Immature natural killer cell (primary cell): ENCODE measurements at regions not wholly inside any gene's neighbourhood (a gene's known extent, or its start where the extent isn't known, plus 50 kb on each side); places are given as distances from the start of the nearest gene placed in this dataset.

Experiments
- DNase-seq, 3 donors: peaks; one replicate each; pipeline ENCODE4 v3.0.0; 2022; ENCODE audit warnings: mixed read lengths in 1 of 3
- H3K27ac Mint-ChIP-seq, 6 donors: one replicate each; pipeline ENCODE4 v1.8.0; 2020; ENCODE audit warnings: mixed read lengths in 6 of 6, mild to moderate bottlenecking in 5 of 6, inconsistent platforms in 4 of 6, moderate library complexity in 3 of 6
- H3K27me3 Mint-ChIP-seq, 3 donors: one replicate each; pipeline ENCODE4 v1.8.0; 2020 to 2021; ENCODE audit warnings: low read depth in 3 of 3, mild to moderate bottlenecking in 3 of 3, mixed read lengths in 3 of 3, moderate library complexity in 3 of 3, inconsistent platforms in 1 of 3
- H3K36me3 Mint-ChIP-seq, 3 donors: one replicate each; pipeline ENCODE4 v1.8.0; 2020; ENCODE audit warnings: mixed read lengths in 3 of 3, inconsistent platforms in 2 of 3, mild to moderate bottlenecking in 2 of 3
- H3K4me1 Mint-ChIP-seq, 2 donors: one replicate each; pipeline ENCODE4 v1.8.0; 2020; ENCODE audit warnings: inconsistent platforms in 2 of 2, mild to moderate bottlenecking in 2 of 2, mixed read lengths in 2 of 2, moderate library complexity in 1 of 2
- H3K4me3 Mint-ChIP-seq, 5 donors: one replicate each; pipeline ENCODE4 v1.8.0; 2020; ENCODE audit warnings: mild to moderate bottlenecking in 5 of 5, mixed read lengths in 5 of 5, inconsistent platforms in 3 of 5, moderate library complexity in 3 of 5
- H3K9me3 Mint-ChIP-seq, 6 donors: one replicate each; pipeline ENCODE4 v1.8.0; 2020; ENCODE audit warnings: mild to moderate bottlenecking in 6 of 6, mixed read lengths in 6 of 6, inconsistent platforms in 4 of 6, moderate library complexity in 3 of 6

- Mint-ChIP-seq H3K4me1 (no peaks in the 10 kb centered on the region), H3K36me3 (peaks cover 0 to 4% (median 3%) of the 10 kb centered on the region in 3 donors), H3K9me3 (peaks cover 0 to 7% (median 0%) of the 10 kb centered on the region in 6 donors), H3K4me3 (no peak overlapping the region), H3K27ac (no peak overlapping the region), H3K27me3 (peaks cover 0 to 3% (median 0%) of the 10 kb centered on the region in 3 donors)
- DNase-seq, result no peak
These were observed 87.0 kb upstream of the USP38 start for GRCh38 chr4:143097751-143098150.

- no peaks in the 10 kb centered on the region for H3K4me1 Mint-ChIP-seq
- H3K36me3 Mint-ChIP-seq, result peaks cover 0 to 4% (median 3%) of the 10 kb centered on the region in 3 donors
- peaks cover 0 to 7% (median 0%) of the 10 kb centered on the region in 6 donors for H3K9me3 Mint-ChIP-seq
- H3K27me3 Mint-ChIP-seq, result peaks cover 0 to 3% (median 0%) of the 10 kb centered on the region in 3 donors
- H3K27ac Mint-ChIP-seq, result no peak overlapping the region
- DNase-seq, result no peak
- H3K4me3 Mint-ChIP-seq, result no peak overlapping the region
These were observed 85.0 kb upstream of the USP38 start for GRCh38 chr4:143099693-143100092.

- no peaks in the 10 kb centered on the region for H3K27me3 Mint-ChIP-seq
- no peak for DNase-seq
These were observed 75.3 kb upstream of the USP38 start for GRCh38 chr4:143109376-143109775.

GRCh38 chr4:143118663-143119062 lies 66.1 kb upstream of the USP38 start:
- H3K36me3 Mint-ChIP-seq, result no peaks in the 10 kb centered on the region
- H3K4me1 Mint-ChIP-seq, result no peaks in the 10 kb centered on the region
- peaks cover 0 to 5% (median 0%) of the 10 kb centered on the region in 6 donors for H3K9me3 Mint-ChIP-seq
- no peak overlapping the region for H3K4me3 Mint-ChIP-seq
- peaks cover 0 to 4% (median 2%) of the 10 kb centered on the region in 3 donors for H3K27me3 Mint-ChIP-seq
- H3K27ac Mint-ChIP-seq, result no peak overlapping the region
- DNase-seq, result no peak

More at GRCh38 chr4:143109376-143109775, 75.3 kb upstream of the USP38 start:
- H3K4me1 Mint-ChIP-seq, result no peaks in the 10 kb centered on the region
- no peak overlapping the region for H3K27ac Mint-ChIP-seq
- no peaks in the 10 kb centered on the region for H3K36me3 Mint-ChIP-seq
- no peak overlapping the region for H3K4me3 Mint-ChIP-seq
- peaks cover 0 to 2% (median 0%) of the 10 kb centered on the region in 6 donors for H3K9me3 Mint-ChIP-seq

- Mint-ChIP-seq H3K4me3 (no peak overlapping the region), H3K27ac (no peak overlapping the region), H3K4me1 (no peaks in the 10 kb centered on the region), H3K27me3 (peaks cover 0 to 10% (median 3%) of the 10 kb centered on the region in 3 donors), H3K36me3 (no peaks in the 10 kb centered on the region), H3K9me3 (peaks cover 0 to 5% (median 4%) of the 10 kb centered on the region in 6 donors)
- no peak for DNase-seq
These were observed 57.1 kb upstream of the USP38 start for GRCh38 chr4:143127621-143128020.

- Mint-ChIP-seq H3K27me3 (peaks cover 0 to 3% (median 0%) of the 10 kb centered on the region in 3 donors), H3K4me3 (no peak overlapping the region), H3K9me3 (no peaks in the 10 kb centered on the region), H3K4me1 (no peaks in the 10 kb centered on the region), H3K36me3 (no peaks in the 10 kb centered on the region), H3K27ac (no peak overlapping the region)
- no peak for DNase-seq
These were observed 50.7 kb upstream of the USP38 start for GRCh38 chr4:143133977-143134376.
